K562 (cell line): ENCODE measurements at regions not wholly inside any gene's neighbourhood (a gene's known extent, or its start where the extent isn't known, plus 50 kb on each side); places are given as distances from the start of the nearest gene placed in this dataset.
A peak's percentile ranks its signal among the peaks of the same experiment; 100 is the strongest.

Experiments
- ATAC-seq: fragments of 200-7000 bp; cut with Tn5 transposase; 3 replicates; pipeline ENCODE4 v1.9.1; 2020; ENCODE audit warnings: moderate library complexity
- BruUV-seq: library from RNA; stranded (reverse); fragments of 400-500 nt; replicated peaks from 2 replicates; lab custom pipeline; 2021; lab: Mats Ljungman, UMichigan
- CTCF ChIA-PET: fragments of 300-600 bp; formaldehyde crosslinking; extraction: SDS; loops from one replicate; lab custom pipeline; 2021; ENCODE audit warnings: low intra/inter-chr PET ratio; lab: Yijun Ruan, JAX
- POLR2A ChIA-PET: fragments of 300-600, 350-650 bp; sonication (Branson Sonifier 250); formaldehyde crosslinking; extraction: SDS; loops from one replicate; lab custom pipeline; 2021; ENCODE audit warnings: antibody characterized with exemption, inconsistent platforms; lab: Yijun Ruan, JAX
- DNase-seq, 4 experiments: peaks; one replicate each; pipeline versions ENCODE4 v3.0.0 to v3.0.0-alpha.2; 2011 to 2018; ENCODE audit warnings: low spot score in 3 of 4, mixed read lengths in 3 of 4; ENCODE audit errors: extremely low read depth in 1 of 4
- FAIRE-seq: peaks from 2 replicates; lab custom pipeline; 2011; peaks lifted over from hg19 to GRCh38; lab: Jason Lieb, UNC
- H2AFZ ChIP-seq: 2 replicates; pipeline ENCODE4 v1.6.0; 2011; ENCODE audit warnings: low read depth, low read length, control low read depth, inconsistent platforms
- H3K27ac ChIP-seq: fragments of 200-600 bp; 3 replicates; pipeline ENCODE4 v1.8.0; 2011; ENCODE audit warnings: low read depth, mild to moderate bottlenecking, control low read depth, inconsistent platforms, low read length, moderate library complexity, mixed read lengths; ENCODE audit errors: extremely low read depth
- H3K27me3 ChIP-seq, 2 experiments: fragments of 300-600 bp in 1 of 2; 2 replicates in 1 of 2; 3 replicates in 1 of 2; pipeline versions ENCODE4 v1.6.0 to v1.8.0; 2011; ENCODE audit warnings: inconsistent platforms in 2 of 2, low read length in 2 of 2, mild to moderate bottlenecking in 1 of 2, mixed read lengths in 1 of 2, moderate library complexity in 1 of 2; ENCODE audit not compliant: control insufficient read depth in 2 of 2, insufficient read depth in 2 of 2
- H3K36me3 ChIP-seq: fragments of 300-600 bp; 3 replicates; pipeline ENCODE4 v1.8.0; 2011; ENCODE audit warnings: mild to moderate bottlenecking, low read length, inconsistent platforms; ENCODE audit not compliant: control insufficient read depth, insufficient read depth
- H3K4me1 ChIP-seq, 2 experiments: fragments of 200-600 bp in 1 of 2; replicated peaks in 1 of 2; 2 replicates in 1 of 2; 3 replicates in 1 of 2; pipeline versions ENCODE4 v1.5.1 to v1.8.0; 2011; ENCODE audit warnings: inconsistent platforms in 2 of 2, low read length in 2 of 2, mild to moderate bottlenecking in 1 of 2, mixed read lengths in 1 of 2, moderate library complexity in 1 of 2; ENCODE audit not compliant: control insufficient read depth in 2 of 2, insufficient read depth in 2 of 2
- H3K4me2 ChIP-seq: 2 replicates; pipeline ENCODE4 v1.6.1; 2011; ENCODE audit warnings: low read length, control low read depth, inconsistent platforms, mixed read lengths; ENCODE audit not compliant: insufficient read depth
- H3K4me3 ChIP-seq: fragments of 200-600 bp; sonication (generic), shearing (Covaris generic); 2 replicates; pipeline ENCODE4 v1.5.1; 2016; ENCODE audit warnings: control low read depth, inconsistent platforms
- H3K79me2 ChIP-seq: fragments of 200-600 bp; 3 replicates; pipeline ENCODE4 v1.8.0; 2011; ENCODE audit warnings: low read length, inconsistent platforms; ENCODE audit not compliant: control insufficient read depth, insufficient read depth
- H3K9ac ChIP-seq, 2 experiments: 2 replicates each; pipeline versions ENCODE4 v1.6.0 to v1.6.1; 2011; ENCODE audit warnings: low read depth in 2 of 2, low read length in 2 of 2, control low read depth in 1 of 2, inconsistent platforms in 1 of 2, mild to moderate bottlenecking in 1 of 2, mixed read lengths in 1 of 2; ENCODE audit not compliant: insufficient read depth in 1 of 2
- H3K9me1 ChIP-seq: one replicate; pipeline ENCODE4 v1.6.0; 2011; ENCODE audit warnings: inconsistent platforms, mild to moderate bottlenecking, low read length, moderate library complexity; ENCODE audit not compliant: control insufficient read depth, insufficient read depth
- H3K9me3 ChIP-seq: replicated peaks from 2 replicates; pipeline ENCODE4 v1.5.1; 2011; ENCODE audit warnings: low read depth, low read length, inconsistent platforms; ENCODE audit not compliant: control insufficient read depth, insufficient read depth
- H4K20me1 ChIP-seq: replicated peaks from 2 replicates; pipeline ENCODE4 v1.6.1; 2011; ENCODE audit warnings: low read length, inconsistent platforms, mixed read lengths; ENCODE audit not compliant: control insufficient read depth, insufficient read depth
- JUN ChIP-seq, 2 experiments: sonication (generic) in 1 of 2; formaldehyde crosslinking in 1 of 2; IDR thresholded peaks; 2 replicates each; pipeline versions ENCODE4 v1.6.1 to v1.8.0; 2012 to 2022; ENCODE audit warnings: borderline replicate concordance in 2 of 2, mild to moderate bottlenecking in 2 of 2, improper control_type of control experiment in 1 of 2, low read depth in 1 of 2, low read length in 1 of 2, missing genetic modification reagents in 1 of 2
- MCM7 ChIP-seq, 2 experiments: fragments of 450-650 bp; IDR thresholded peaks; 2 replicates each; pipeline ENCODE4 v1.6.1; 2016 to 2018
- NFYB ChIP-seq: IDR thresholded peaks from 2 replicates; pipeline ENCODE4 v1.6.1; 2011; ENCODE audit warnings: mild to moderate bottlenecking, moderate library complexity; ENCODE audit not compliant: insufficient read length; ENCODE audit errors: extremely low read depth
- NR2C1 ChIP-seq, 2 experiments: fragments of 450-650 bp; IDR thresholded peaks; 2 replicates each; pipeline ENCODE4 v1.6.1; 2017; ENCODE audit warnings: mild to moderate bottlenecking in 2 of 2, antibody characterized with exemption in 1 of 2, inconsistent platforms in 1 of 2, missing compliant biosample characterization in 1 of 2, missing genetic modification characterization in 1 of 2
- RB1 ChIP-seq: fragments of 450-650 bp; IDR thresholded peaks from 2 replicates; pipeline ENCODE4 v1.6.1; 2017; ENCODE audit warnings: low read depth, mild to moderate bottlenecking
- SPI1 ChIP-seq: IDR thresholded peaks from 2 replicates; pipeline ENCODE4 v1.6.1; 2011; ENCODE audit warnings: low read depth, low read length, control low read depth, borderline replicate concordance
- TCFL5 ChIP-seq: fragments of 250-450 bp; sonication (Bioruptor Pico); conservative IDR thresholded peaks from 2 replicates; pipeline ENCODE4 v1.6.1; 2021; ENCODE audit warnings: mild to moderate bottlenecking, moderate library complexity, matching md5 sums
- ZNF740 ChIP-seq, 3 experiments: fragments of 200-800 bp in 1 of 3; sonication (Bioruptor generic) in 1 of 3; sonication (generic) in 1 of 3; formaldehyde crosslinking in 1 of 3; IDR thresholded peaks; 2 replicates each; pipeline versions ENCODE4 v1.6.1 to v1.8.0; 2016 to 2022; ENCODE audit warnings: mild to moderate bottlenecking in 2 of 3, missing compliant biosample characterization in 2 of 3, missing genetic modification characterization in 2 of 3, missing genetic modification reagents in 1 of 3
- WGBS: fragments of 100-300 bp; shearing (Covaris generic); methylation state at CpG from one replicate; pipeline ENCODE4 v1.1.6; 2016; ENCODE audit warnings: low coverage, mixed read lengths; ENCODE audit not compliant: insufficient coverage; ENCODE audit errors: missing lambda C conversion rate; 5-methylcytosine and 5-hydroxymethylcytosine counted together
- in situ Hi-C: fragments of 300-500 bp; cut with MboI; formaldehyde crosslinking; loops from 4 replicates; pipeline ENCODE4 v1.15.0; 2018; ENCODE audit warnings: inconsistent platforms, mixed read lengths
- intact Hi-C: fragments of 100-400 bp; cut with micrococcal nuclease; formaldehyde crosslinking; loops from 2 replicates; pipeline ENCODE4 v1.14.2; 2022

DNA sequence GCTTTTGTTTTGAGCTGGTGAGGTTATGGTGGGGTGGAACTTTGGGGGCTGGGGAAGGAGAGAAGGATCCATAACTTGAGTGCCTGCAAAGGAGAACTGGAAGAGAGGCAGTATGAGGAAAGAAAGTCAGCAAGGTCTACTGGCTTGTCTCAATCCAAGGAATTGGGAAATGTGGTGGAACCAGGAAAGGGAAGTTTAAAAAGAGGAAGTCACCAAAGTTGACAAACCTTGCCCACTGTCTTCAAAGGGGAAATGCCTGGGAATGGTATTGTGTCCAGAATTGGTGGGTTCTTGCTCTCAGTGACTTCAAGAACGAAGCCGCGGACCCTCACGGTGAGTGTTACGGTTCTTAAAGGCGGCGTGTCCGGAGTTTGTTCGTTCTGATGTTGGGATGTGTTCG, 304.1 kb upstream of the FAM98A start:
- H3K4me2 ChIP-seq, result no peak overlapping the region
- peak; percentile 69 for TF ChIP-seq SPI1
- TF ChIP-seq RB1, result no peak
- TF ChIP-seq, all 486 proteins: peak for 1
- Histone ChIP-seq H3K9ac (no peak overlapping the region), H3K36me3 (no peaks in the 10 kb centered on the region), H2AFZ (no peak overlapping the region), H3K4me3 (no peak overlapping the region), H3K9me1 (no peaks in the 10 kb centered on the region), H4K20me1 (no peaks in the 10 kb centered on the region), H3K9me3 (no peaks in the 10 kb centered on the region), H3K4me1 (no peaks in the 10 kb centered on the region), H3K27me3 (no peaks in the 10 kb centered on the region), H3K27ac (no peak overlapping the region), H3K79me2 (no peaks in the 10 kb centered on the region)
- no peak for DNase-seq
- FAIRE-seq, result no peak
- ChIA-PET CTCF (no interaction called here), POLR2A (no interaction called here)
- no peak for ATAC-seq
- in situ Hi-C loops, result no loop called here
- 0% methylated on average over 10 of the region's 10 CpGs for WGBS
- intact Hi-C loops, result no loop called here
- no TSS peak for BruUV-seq

GRCh38 chr2:33900610-33901009, 301.5 kb upstream of the FAM98A start:
- in situ Hi-C loops, result no loop called here
- no peak overlapping the region for H3K9ac ChIP-seq
- no peaks in the 10 kb centered on the region for H3K4me1 ChIP-seq
- ATAC-seq (no peak), DNase-seq (no peak), FAIRE-seq (no peak)
- no peaks in the 10 kb centered on the region for H3K27me3 ChIP-seq
- no TSS peak for BruUV-seq
- no peak overlapping the region for H3K27ac ChIP-seq
- no peaks in the 10 kb centered on the region for H3K79me2 ChIP-seq
- no peaks in the 10 kb centered on the region for H3K9me1 ChIP-seq
- no peak overlapping the region for H3K4me2 ChIP-seq
- ChIA-PET POLR2A (no interaction called here), CTCF (no interaction called here)
- WGBS, result 0% methylated on average over 2 of the region's 2 CpGs
- H4K20me1 ChIP-seq, result no peaks in the 10 kb centered on the region
- no peaks in the 10 kb centered on the region for H3K36me3 ChIP-seq
- H3K4me3 ChIP-seq, result no peak overlapping the region
- TF ChIP-seq ZNF740 (CRISPR knock-in tag; IDR thresholded peaks at IDR 0.05) (no peak), ZNF740 (tag; IDR thresholded peaks at IDR 0.05) (no peak), NR2C1 (IDR thresholded peaks at IDR 0.05) (no peak), NR2C1 (tag; IDR thresholded peaks at IDR 0.05) (no peak), TCFL5 (CRISPR knock-in tag) (no peak), JUN (IDR thresholded peaks at IDR 0.05; ENCODE audit: borderline replicate concordance, low read depth, low read length) (no peak), JUN (CRISPR knock-in tag; IDR thresholded peaks at IDR 0.05; ENCODE audit: borderline replicate concordance) (no peak), MCM7 (IDR thresholded peaks at IDR 0.05) (no peak), NFYB (no peak)
- intact Hi-C loops, result no loop called here
- no peak overlapping the region for H2AFZ ChIP-seq
- H3K9me3 ChIP-seq, result no peaks in the 10 kb centered on the region
